ENCODE measurements at regions not wholly inside any gene's neighbourhood (a gene's known extent, or its start where the extent isn't known, plus 50 kb on each side); places are given as distances from the start of the nearest gene placed in this dataset.
A peak's percentile ranks its signal among the peaks of the same experiment; 100 is the strongest.

GRCh38 chr4:166174717-166175490, 301.9 kb downstream of the TLL1 start:
- Histone ChIP-seq H2BK12ac (ENCODE audit: low read depth, low read length) (no peak overlapping the region), H4K5ac (ENCODE audit: insufficient read length, low read depth, low read length) (no peak overlapping the region), H3K14ac (ENCODE audit: insufficient read length) (no peak overlapping the region), H4K8ac (ENCODE audit: extremely low read depth, insufficient read depth, low read length) (no peak overlapping the region), H2BK120ac (replicated peaks; ENCODE audit: low read depth, low read length) (no peak overlapping the region), H2BK5ac (ENCODE audit: low read depth, low read length) (no peak overlapping the region), H3K79me1 (ENCODE audit: low read depth, low read length) (no peaks in the 10 kb centered on the region), H3K27ac (ENCODE audit: low read depth, low read length) (no peak overlapping the region), H3K27me3 (replicated peaks in 1 of 4; ENCODE audit: control insufficient read depth in 3 of 4, extremely low read depth in 1 of 4, insufficient read depth in 3 of 4, low read length in 3 of 4) (no peaks in the 10 kb centered on the region; a peak in 1 of 7 replicates), H3K23me2 (ENCODE audit: low read depth, low read length) (no peaks in the 10 kb centered on the region), H3K56ac (replicated peaks; ENCODE audit: insufficient read length, low read depth, low read length) (no peak overlapping the region), H2BK20ac (ENCODE audit: low read length) (no peak overlapping the region), H2AFZ (ENCODE audit: low read length) (peak overlapping the region; percentile 74), H3K9me3 (ENCODE audit: insufficient read depth in 2 of 2, low read depth in 1 of 2, low read length in 1 of 2) (no peaks in the 10 kb centered on the region), H3K4ac (replicated peaks; ENCODE audit: insufficient read length, low read depth, low read length) (no peak overlapping the region), H3K36me3 (ENCODE audit: control insufficient read depth in 2 of 4, insufficient read depth in 4 of 4, low read length in 3 of 4) (no peaks in the 10 kb centered on the region), H3K4me3 (ENCODE audit: extremely low read depth in 1 of 4, insufficient read depth in 2 of 4, low read depth in 3 of 4, low read length in 4 of 4) (no peak overlapping the region), H2AK5ac (ENCODE audit: low read depth, low read length) (no peak overlapping the region), H3K4me2 (ENCODE audit: insufficient read depth in 1 of 2, low read depth in 2 of 2, low read length in 2 of 2) (no peak overlapping the region), H4K20me1 (replicated peaks in 1 of 2; ENCODE audit: control insufficient read depth in 1 of 2, insufficient read depth in 2 of 2, low read length in 2 of 2) (no peaks in the 10 kb centered on the region), H2BK15ac (ENCODE audit: low read length) (no peak overlapping the region), H3K9ac (replicated peaks in 1 of 4; ENCODE audit: extremely low read depth in 1 of 4, low read depth in 3 of 4, low read length in 3 of 4) (no peak overlapping the region), H3K23ac (ENCODE audit: insufficient read length) (no peak overlapping the region), H3K18ac (ENCODE audit: extremely low read depth, low read length) (no peak overlapping the region), H3K79me2 (ENCODE audit: control insufficient read depth in 1 of 2, insufficient read depth in 2 of 2, low read length in 2 of 2) (no peaks in the 10 kb centered on the region), H4K91ac (replicated peaks; ENCODE audit: insufficient read length, low read length) (no peak overlapping the region), H3K4me1 (replicated peaks in 1 of 4; ENCODE audit: control insufficient read depth in 3 of 4, insufficient read depth in 4 of 4, low read length in 3 of 4) (no peaks in the 10 kb centered on the region)
- TF ChIP-seq CBX8 (IDR thresholded peaks at IDR 0.05; ENCODE audit: borderline replicate concordance, low read depth, low read length) = no peak
- TF ChIP-seq CREB1 (IDR thresholded peaks at IDR 0.05) = no peak
- no peak for TF ChIP-seq SIN3A (conservative IDR thresholded peaks at IDR 0.05 in 1 of 2, IDR thresholded peaks at IDR 0.05 in 1 of 2; ENCODE audit: low read depth in 1 of 2, low read length in 2 of 2)
- no peak for TF ChIP-seq MAFK (IDR thresholded peaks at IDR 0.05; ENCODE audit: low read depth, low read length)
- no peak for TF ChIP-seq SP4 (IDR thresholded peaks at IDR 0.05; ENCODE audit: low read length)
- TF ChIP-seq ZNF274 (IDR thresholded peaks at IDR 0.05; ENCODE audit: borderline replicate concordance, extremely low read depth, low read length) = no peak
- no peak for TF ChIP-seq ATF2 (IDR thresholded peaks at IDR 0.05; ENCODE audit: low read length)
- DNase-seq (ENCODE audit: low read depth in 1 of 2, low spot score in 2 of 2) (no peak), FAIRE-seq (no peak)
- ChIA-PET CTCF (ENCODE audit: partially characterized antibody) (interaction anchor here (1.2 kb wide), 2 partner anchors 10 to 76 kb away, joined by 4 read pairs; no protein-coding TSS in a partner anchor), POLR2A (ENCODE audit: partially characterized antibody) (no interaction called here)
- 96% methylated on average over 4 of the region's 4 CpGs; no CpG with 5 or more reads in 1 of the 2 experiments for WGBS, 2 experiments (ENCODE audit: extremely low coverage in 1 of 2, insufficient coverage in 1 of 2, insufficient read length in 1 of 2, insufficient replicate concordance in 2 of 2, low coverage in 1 of 2, low lambda C conversion rate in 2 of 2, missing lambda C conversion rate in 1 of 2)
